ENCODE measurements at regions not wholly inside any gene's neighbourhood (a gene's known extent, or its start where the extent isn't known, plus 50 kb on each side); places are given as distances from the start of the nearest gene placed in this dataset.

- TF ChIP-seq CTCF (IDR thresholded peaks at IDR 0.05) (no peak), POLR2A (IDR thresholded peaks at IDR 0.05) (no peak)
Measured at GRCh38 chr17:59510611-59511010, 54.8 kb upstream of the DHX40 start.

Data from heart left ventricle (tissue), 13 donors.